HG02759 (cell line): ENCODE measurements at regions not wholly inside any gene's neighbourhood (a gene's known extent, or its start where the extent isn't known, plus 50 kb on each side); places are given as distances from the start of the nearest gene placed in this dataset.
"Not testable (repeated sequence)": the region's sequence is repeated elsewhere in the genome, so short reads cannot be mapped to it uniquely, and the experiment has no call there.

Experiments used
- ATAC-seq: cut with Tn5 transposase; IDR thresholded peaks from one replicate; pipeline ENCODE4 v1.9.1; 2021; ENCODE audit warnings: mild to moderate bottlenecking, moderate library complexity; ENCODE audit not compliant: unreplicated experiment

DNA sequence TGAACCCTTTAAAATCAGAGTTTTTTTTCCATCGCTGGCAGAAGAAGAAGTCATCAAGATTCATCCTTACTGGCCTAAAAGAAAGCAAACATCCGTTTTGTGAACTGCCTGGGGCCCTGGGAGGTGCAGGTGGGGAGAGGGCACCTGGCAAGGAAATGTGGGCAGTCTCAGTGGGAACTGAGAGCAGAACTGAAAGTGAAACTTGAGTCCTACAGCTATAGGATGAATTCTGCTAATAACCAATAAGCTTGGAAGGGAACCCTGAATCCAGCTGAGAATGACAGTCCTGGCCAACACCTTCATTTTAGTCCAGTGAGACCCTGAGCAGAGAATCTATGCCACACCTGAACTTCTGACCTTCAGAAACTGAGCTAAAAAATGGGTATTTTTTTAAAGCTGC, 130.1 kb upstream of the ASCC3 start:
- peak; percentile 96 for ATAC-seq

DNA sequence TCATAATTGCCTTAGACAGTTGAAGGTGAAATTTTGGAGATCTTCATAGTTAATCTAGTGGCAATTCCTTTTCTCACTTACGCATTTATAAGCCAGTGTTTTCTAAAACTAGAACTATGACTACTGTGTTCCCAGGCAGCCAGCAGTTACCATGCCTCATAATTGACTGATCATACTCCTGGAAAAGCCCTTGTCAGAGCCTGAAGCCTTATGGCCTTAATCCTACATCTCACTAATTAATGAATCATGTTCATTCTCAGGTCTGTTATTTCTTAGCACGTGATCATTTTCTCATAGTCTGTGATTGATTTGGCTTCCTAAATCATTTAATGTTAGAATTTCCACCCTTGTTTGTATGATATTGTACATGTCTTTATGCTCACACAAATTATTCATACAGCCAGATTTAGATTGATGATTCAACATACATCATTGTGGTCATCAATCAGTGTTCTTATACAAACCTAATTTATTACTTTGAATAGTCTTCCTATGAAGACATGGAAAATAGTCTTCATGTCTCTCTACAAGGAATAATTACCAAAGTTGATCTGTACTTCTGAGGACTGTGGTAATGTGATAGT, 132.6 kb upstream of the ASCC3 start:
- no peak for ATAC-seq

DNA sequence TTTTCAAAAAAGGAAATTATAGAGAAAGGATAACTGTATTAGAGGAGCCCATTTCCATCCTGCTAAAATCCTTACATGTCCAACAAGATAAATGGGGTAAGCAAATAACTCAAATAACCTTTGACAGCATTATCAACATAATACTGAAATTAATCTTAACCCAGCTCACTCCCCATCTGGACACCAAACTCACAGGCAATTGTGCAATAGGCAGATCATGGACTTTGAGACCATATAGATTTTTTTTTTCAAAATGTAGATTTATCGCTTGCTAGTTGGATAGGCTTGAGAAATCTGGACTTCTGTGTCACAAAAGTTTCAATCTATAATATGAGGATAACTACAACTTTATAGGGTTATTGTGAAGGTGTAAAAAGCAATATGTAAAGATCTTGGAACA, 134.4 kb upstream of the ASCC3 start:
- ATAC-seq: no peak

DNA sequence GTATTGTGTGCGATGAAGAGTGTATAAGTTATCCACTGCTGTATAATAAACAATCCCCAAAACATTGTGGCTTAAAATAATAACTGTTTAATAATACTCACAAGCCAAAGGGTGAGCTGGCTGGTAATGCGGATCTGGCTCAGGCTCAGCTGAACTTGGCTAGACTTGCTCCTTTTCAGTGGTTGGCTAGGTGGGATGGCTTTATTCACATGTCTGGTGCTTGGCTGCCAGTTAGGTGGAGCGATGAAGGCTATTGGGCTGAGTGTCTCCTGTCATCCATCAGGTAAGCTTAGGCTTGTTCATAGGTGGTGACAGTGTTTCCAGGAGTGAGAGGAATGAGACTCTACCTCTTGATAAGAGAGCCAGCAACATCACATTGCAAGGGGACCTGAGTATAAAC, 135.0 kb upstream of the ASCC3 start:
- no peak for ATAC-seq

DNA sequence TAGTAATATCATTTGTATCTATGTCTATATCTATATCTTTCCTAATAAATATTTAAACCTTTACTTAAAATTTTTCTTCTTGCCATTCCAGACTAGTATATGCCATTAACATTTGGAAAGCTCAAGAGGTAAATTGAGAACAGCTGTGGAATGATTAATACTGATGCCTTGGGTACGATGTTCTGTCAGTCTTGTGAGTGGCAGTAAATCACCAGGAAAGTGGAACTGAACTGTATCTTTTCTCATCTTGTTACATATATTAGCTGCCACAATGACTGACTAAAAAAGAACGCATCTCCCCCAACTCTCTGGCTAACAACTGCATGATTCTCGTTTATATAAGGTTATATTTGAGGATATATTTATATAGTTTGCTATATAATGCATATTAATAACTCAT, 137.0 kb upstream of the ASCC3 start:
- ATAC-seq: no peak

DNA sequence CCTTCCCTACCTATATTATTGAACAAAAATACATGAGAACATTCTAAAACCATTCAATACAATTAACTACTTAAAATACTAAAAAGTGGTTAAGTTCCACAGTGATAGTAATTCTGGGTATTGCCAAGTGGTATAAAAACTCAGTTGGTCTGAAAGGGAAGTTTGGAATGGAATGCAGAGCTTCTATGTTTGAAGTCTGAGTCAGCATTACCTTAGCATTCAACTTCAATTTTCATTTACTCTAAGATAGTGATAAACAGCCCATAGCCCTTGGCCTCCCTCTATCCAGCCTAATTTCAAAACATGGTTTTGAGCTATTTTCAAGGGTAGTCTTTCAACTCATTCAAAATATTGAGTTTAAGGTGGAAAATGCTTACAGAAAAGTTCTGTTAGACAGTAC, 140.4 kb upstream of the ASCC3 start:
- no peak for ATAC-seq

DNA sequence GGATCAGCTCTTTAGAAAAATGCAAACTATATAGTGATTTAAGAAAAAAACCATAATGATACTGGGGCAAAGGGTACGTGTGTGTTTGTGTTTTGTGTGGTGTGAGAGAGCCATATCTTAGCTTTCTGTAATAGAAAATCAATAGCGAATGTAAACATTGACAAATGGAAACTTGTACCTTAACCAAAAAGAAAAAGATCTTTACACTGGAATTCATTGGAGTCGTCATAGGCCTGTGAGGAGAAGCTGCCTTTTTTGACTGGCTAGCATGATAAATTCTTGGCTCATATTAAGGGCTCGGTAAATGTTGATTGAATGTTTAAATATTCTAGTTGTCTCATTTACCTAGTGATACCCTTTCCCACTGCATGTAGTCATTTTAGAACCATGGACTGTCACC, 161.8 kb upstream of the ASCC3 start:
- ATAC-seq: no peak

DNA sequence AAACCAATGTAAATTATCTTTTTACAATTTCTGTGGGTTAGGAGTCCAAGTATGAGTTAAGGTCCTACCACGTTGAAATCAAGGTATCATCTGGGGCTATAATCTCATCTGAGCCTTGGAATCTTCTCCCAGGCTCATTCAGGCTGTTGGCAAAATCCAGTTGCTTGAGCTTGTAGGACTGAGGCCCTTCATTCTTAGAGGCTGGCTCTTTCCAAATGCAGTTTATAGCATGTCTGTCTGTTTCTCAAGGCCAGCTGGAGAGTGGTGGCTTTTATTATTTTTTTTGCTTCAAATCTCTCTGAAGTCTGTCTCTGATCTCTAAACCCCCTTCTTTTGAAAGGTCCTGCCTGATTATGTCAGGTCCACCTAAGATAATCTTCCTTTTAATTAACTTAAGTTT, 177.2 kb upstream of the ASCC3 start:
- ATAC-seq: no peak

DNA sequence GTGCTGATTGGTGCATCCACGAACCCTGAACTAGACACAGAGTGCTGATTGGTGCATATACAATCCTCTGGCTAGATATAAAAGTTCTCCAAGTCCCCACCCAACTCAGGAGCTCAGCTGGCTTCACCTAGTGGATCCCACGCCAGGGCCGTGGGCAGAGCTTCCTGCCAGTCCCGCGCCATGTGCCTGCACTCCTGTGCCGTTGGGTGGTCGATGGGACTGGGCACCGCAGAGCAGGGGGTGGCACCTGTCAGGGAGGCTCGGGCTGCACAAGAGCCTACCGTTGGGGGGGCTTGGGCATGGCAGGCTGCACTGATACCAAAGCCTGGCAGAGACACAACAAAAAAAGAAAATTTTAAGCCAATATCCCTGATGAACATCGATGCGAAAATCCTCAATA, 185.4 kb upstream of the ASCC3 start:
- no peak for ATAC-seq

DNA sequence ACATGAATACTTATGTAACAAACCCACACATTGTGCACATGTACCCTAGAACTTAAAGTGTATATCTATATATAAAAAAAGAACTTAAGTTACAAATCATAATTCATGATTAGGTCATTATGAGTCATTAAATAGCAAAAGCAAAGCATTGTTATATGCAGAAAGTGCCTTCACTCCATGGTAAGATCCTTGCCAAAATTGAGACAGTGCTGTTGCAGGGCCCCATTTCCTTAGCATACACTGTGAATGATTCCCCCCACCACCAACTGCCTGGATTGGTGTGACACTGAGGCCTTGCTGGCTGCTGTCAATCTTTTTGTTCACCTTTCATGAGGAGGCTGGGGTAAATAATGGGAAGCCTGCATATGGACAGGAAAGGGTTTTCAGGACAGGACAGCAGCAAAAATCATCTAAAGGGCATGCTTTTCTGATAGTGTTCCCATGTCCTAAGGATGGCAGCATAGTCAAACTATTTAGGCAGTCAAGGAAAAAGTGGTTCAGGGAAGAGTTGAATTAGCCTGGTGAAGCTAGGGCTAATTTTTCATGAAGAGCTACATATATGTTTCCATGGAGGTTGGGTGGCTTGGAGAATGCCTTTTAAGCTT, 188.2 kb upstream of the ASCC3 start:
- ATAC-seq: no peak

DNA sequence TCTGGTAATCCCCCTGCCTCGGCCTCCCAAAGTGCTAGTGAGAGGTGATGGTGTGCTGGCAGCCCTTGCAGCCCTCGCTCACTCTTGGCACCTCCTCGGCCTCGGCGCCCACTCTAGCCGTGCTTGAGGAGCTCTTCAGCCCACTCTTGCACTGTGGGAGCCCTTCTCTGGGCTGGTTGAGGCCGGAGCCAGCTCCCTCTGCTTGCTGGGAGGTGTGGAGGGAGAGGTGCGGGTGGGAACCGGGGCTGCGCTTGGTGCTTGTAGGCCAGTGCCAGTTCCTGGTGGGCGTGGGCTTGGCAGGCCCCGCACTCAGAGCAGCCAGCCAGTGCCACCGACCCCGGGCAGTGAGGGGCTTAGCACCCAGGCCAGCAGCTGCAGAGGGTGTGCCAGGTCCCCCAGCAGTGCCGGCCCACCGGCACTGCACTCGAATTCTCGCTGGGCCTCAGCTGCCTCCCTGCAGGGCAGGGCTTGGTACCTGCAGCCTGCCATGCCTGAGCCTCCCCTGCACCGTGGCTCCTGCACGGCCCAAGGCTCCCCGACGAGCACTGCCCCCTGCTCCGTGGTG, 189.0 kb upstream of the ASCC3 start:
- ATAC-seq: no peak

DNA sequence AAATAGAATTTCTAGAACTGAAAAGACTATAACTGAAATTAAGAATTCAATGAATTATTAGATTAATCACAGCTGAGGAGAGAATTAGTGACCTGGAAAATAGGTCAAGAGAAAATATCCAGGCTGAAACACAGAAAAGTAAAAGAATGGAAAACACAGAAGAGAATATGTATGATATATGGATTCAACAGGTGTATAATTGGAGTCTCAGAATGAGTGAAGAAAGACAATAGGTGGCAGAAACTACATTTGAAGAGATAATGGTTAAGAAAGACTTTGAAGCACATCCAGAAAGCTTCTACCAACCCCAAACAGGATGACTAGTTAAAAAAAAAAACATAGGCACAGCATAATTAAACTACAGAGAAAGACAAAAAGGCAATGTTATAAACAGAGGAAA, 196.2 kb upstream of the ASCC3 start:
- ATAC-seq: no peak

DNA sequence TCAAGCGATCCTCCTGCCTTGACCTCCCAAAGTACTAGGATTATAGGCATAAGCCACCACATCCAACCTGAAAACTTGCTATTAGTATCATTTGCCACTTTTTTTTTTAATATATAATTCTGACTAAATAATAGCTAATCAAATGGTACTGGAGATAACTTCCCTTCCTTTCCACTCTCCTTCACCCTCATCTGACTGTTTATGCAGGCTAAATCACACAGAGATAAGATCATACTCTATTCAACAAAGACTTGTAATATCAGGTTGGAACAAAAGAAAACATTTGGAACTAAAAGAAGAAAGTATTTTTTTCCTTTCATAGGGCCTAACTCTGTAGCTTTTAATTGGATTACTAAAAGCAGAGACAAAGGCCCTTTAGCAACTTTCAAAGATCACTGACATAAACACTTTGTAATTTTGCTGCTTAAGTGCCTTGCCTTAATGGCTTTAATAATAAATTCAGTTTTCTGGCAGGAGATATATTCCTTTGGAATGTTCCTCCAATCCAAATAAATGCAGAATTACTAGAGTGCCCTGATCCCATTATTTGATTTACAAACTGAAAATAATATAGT, 198.7 kb upstream of the ASCC3 start:
- no peak for ATAC-seq

DNA sequence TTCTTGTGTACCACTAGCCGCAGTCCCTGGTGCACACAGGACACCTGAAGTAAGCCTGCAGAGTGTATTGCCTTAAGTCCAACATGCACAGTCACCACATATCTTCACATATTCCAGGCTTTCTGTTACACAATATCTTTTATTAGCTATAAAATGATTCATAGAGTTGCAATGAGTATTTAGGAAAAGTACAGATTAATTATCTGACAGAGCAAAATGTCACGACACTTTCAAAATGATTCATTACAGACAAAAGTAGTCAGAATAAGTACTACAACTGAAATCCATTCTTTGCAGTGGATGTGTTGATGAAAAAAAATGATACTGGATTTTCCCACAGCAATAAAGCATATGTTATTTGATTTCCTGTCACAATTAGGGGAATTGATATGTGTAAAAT, 199.5 kb upstream of the ASCC3 start:
- no peak for ATAC-seq

DNA sequence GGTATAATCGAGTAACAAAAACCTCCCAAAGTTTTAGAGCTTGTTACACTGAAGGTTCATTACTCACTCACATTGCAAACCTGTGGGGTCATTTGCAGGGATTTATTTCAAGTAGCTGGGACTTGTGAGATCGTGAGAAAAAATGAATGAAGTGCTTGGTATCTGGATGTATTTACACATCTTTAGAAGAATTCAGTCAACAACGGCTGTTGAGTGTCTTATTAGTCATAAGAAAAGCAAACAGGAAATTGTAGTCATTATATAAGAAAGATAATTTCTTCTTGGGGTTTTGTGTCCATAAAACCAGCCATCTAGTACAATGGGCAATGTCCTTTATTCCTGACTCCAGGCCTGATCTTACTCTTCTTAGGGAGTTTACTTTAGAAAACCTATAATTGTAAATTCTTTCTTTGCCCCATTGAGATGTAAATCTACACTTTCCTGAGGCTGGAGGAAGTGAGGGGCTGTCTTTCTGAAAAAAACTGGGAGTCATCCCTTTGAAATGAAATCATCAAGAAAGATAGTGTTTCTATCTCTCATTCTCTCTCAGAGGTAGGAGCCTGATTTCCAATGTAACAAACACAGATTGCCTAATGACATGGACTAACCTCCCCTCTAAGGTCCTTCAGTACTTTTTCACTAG, 202.5 kb upstream of the ASCC3 start:
- ATAC-seq: no peak

DNA sequence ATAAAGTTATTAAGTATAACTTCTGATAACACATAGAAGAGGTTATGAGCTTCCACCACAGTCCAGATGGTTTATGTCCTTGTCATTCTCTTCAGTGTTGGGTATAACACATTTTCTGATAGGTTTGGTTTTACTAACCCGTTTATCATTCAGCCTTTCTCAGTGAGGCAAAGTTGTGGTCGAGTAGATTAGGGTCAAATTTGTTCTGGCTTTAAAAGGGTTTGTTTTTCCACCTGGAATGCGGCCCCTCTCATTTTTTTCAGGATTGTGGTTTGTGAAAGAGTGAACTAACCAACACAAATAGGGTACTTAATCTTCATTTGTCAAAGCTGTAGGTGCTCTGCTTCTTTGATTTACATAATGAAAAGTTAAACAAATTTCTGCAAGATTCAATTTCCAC, 204.2 kb upstream of the ASCC3 start:
- no peak for ATAC-seq

DNA sequence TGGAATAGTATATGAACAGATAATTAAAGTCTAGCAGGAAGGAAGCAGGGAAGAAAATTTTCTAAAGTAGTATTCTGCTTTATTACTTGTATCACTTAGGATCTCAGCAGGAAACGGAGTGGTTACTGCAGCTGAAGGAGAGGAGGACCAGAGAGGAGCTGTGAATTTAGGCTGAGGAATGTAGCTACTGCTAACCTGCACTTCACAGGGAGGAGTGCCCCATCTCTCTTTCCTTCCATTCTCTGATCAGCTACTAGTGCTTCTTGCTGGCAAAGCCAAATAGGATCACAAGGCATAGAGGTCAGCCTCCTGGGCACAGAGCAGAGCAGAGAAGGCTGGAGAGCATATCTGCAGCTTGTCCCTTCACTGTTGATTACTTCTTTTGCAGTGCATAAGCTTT, 205.3 kb upstream of the ASCC3 start:
- ATAC-seq: no peak

DNA sequence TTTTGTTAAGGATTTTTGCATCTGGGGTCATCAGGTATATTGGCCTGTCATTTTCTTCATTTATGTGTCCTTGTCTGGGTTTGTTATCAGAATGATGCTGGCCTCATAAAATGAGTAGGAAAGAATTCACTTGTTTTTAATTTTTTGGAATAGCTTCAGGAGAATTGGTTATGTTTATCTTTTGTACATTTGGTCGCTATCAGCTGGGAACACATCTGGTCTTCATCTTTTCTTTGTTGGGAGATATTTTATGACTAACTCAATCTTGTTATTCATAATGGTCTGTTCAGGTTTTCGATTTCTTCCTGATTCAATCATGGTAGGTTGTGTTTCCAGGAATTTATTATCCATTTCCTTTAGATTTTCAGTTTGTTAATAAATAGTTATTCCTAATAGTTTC, 207.5 kb upstream of the ASCC3 start:
- no peak for ATAC-seq

DNA sequence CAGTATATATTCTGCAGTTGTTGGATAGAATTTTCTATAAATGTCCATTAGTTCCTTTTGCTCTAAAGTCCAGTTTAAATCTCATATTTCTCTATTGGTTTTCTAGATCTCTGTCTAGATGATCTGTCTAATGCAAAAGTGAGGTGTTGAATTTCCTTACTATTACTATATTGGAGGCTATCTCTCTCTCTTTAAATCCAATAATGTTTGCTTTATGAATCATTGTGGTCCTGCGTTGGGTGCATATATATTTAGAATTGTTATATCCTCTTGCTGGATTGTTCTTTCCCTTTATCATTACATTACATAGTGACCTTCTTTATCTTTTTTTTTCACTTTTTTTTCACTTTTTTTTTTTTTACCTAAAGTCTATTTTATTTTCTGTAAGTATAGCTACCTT, 208.5 kb upstream of the ASCC3 start:
- ATAC-seq: no peak

DNA sequence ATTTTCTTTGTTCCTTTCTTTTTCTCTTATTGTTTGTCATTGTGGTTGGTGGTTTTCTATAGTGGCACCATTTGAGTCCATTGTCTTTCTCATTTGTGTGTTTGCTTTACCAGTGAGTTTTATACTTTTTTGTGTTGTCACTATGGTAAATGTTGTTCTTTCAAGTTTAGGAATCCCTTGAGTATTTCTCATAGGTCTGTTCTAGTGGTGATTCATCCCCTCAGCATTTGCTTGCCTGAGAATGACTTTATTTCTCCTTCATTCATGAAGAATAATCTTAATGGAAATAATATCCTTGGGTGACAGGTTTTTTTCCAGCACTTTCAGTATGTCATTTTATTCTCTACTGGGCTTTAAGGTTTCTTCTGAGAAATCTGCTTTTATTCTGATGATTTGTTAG, 209.2 kb upstream of the ASCC3 start:
- no peak for ATAC-seq

DNA sequence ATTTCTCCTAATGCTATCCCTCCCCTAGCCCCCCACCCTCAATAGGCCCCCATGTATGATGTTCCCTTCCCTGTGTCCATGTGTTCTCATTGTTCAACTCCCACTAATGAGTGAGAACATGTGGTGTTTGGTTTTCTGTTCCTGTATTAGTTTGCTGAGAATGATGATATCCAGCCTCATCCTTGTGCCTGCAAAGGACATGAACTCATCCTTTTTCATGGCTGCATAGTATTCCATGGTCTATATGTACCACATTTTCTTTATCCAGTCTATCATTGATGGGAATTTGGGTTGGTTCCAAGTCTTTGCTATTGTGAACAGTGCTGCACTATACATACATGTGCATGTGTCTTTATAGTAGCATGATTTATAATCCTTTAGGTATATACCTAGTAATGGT, 217.5 kb upstream of the ASCC3 start:
- ATAC-seq: not testable (repeated sequence)

DNA sequence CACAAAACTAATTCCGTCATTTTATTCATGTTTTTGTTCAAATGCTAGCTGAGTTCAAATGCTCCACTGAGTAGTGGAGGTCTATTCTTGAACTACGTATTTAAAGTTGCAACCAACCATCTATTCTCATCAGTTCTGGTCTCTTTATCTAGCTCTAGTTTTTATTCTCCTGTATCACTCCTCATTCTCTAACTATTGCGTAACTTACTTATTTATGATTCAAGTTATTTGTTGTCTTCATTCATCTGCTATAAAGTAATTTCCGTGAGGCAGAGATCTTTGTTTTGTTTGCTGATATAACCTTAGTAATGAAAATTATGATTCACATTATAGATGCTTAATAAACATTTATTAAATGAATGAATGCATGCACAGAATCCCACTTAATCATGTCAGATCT, 221.6 kb upstream of the ASCC3 start:
- ATAC-seq: no peak
